Stimulated activated CD4-positive, alpha-beta T cell treated with anti-CD3 and anti-CD28 coated beads, Interleukin-1b, Interleukin-23, amount 100 ng/mL, for 4 hours (primary cell): ENCODE measurements at regions not wholly inside any gene's neighbourhood (a gene's known extent, or its start where the extent isn't known, plus 50 kb on each side); places are given as distances from the start of the nearest gene placed in this dataset.

Experiments
- DNase-seq, 2 donors: peaks; one replicate each; pipeline ENCODE4 v3.0.0-alpha.2; 2020; ENCODE audit warnings: low read depth in 2 of 2

- no peak for DNase-seq
Measured at GRCh38 chr9:18146329-18146728, 327.6 kb upstream of the ADAMTSL1 start.

- no peak for DNase-seq
Measured at GRCh38 chr9:18149471-18150011, 324.4 kb upstream of the ADAMTSL1 start.

- DNase-seq = no peak
Measured at GRCh38 chr9:18154661-18155060, 319.3 kb upstream of the ADAMTSL1 start.

- DNase-seq = no peak
Measured at GRCh38 chr9:18159254-18159653, 314.7 kb upstream of the ADAMTSL1 start.

GRCh38 chr9:18163146-18163545, 310.8 kb upstream of the ADAMTSL1 start:
- DNase-seq = no peak

GRCh38 chr9:18167733-18168132, 306.2 kb upstream of the ADAMTSL1 start:
- no peak for DNase-seq

- no peak for DNase-seq
Measured at GRCh38 chr9:18173923-18174322, 300.0 kb upstream of the ADAMTSL1 start.

GRCh38 chr9:18182636-18183035, 291.3 kb upstream of the ADAMTSL1 start:
- DNase-seq = no peak

GRCh38 chr9:18183974-18184373, 290.0 kb upstream of the ADAMTSL1 start:
- no peak for DNase-seq

- DNase-seq = no peak
Measured at GRCh38 chr9:18184401-18184800, 289.6 kb upstream of the ADAMTSL1 start.

- DNase-seq = no peak
Measured at GRCh38 chr9:18185196-18185595, 288.8 kb upstream of the ADAMTSL1 start.

GRCh38 chr9:18188971-18189370, 285.0 kb upstream of the ADAMTSL1 start:
- no peak for DNase-seq

- DNase-seq = no peak
Measured at GRCh38 chr9:18189871-18190670, 283.9 kb upstream of the ADAMTSL1 start.

- no peak for DNase-seq
Measured at GRCh38 chr9:18190671-18191374, 283.1 kb upstream of the ADAMTSL1 start.

- no peak for DNase-seq
Measured at GRCh38 chr9:18194316-18194715, 279.6 kb upstream of the ADAMTSL1 start.

GRCh38 chr9:18195223-18195622, 278.7 kb upstream of the ADAMTSL1 start:
- no peak for DNase-seq

GRCh38 chr9:18202924-18203323, 271.0 kb upstream of the ADAMTSL1 start:
- no peak for DNase-seq

GRCh38 chr9:18207735-18208134, 266.2 kb upstream of the ADAMTSL1 start:
- no peak for DNase-seq

GRCh38 chr9:18208166-18209059, 265.5 kb upstream of the ADAMTSL1 start:
- DNase-seq = no peak

- no peak for DNase-seq
Measured at GRCh38 chr9:18215626-18216025, 258.3 kb upstream of the ADAMTSL1 start.

- no peak for DNase-seq
Measured at GRCh38 chr9:18216376-18216775, 257.6 kb upstream of the ADAMTSL1 start.

GRCh38 chr9:18228101-18228500, 245.9 kb upstream of the ADAMTSL1 start:
- DNase-seq = no peak
